GM12874 (cell line): ENCODE measurements at regions not wholly inside any gene's neighbourhood (a gene's known extent, or its start where the extent isn't known, plus 50 kb on each side); places are given as distances from the start of the nearest gene placed in this dataset.
A peak's percentile ranks its signal among the peaks of the same experiment; 100 is the strongest.

Experiments used
- CTCF ChIP-seq: IDR thresholded peaks from 2 replicates; pipeline ENCODE4 v1.5.1; 2011; ENCODE audit warnings: low read depth, mild to moderate bottlenecking, control low read depth, low read length, moderate library complexity; ENCODE audit not compliant: insufficient read depth

- TF ChIP-seq CTCF: no peak
These were observed 1178.0 kb downstream of the JRKL start for GRCh38 chr11:97567801-97568200.

GRCh38 chr11:97570636-97571035 is 1180.8 kb downstream of the JRKL start:
- TF ChIP-seq CTCF: no peak

- no peak for TF ChIP-seq CTCF
These were observed 1185.3 kb downstream of the JRKL start for GRCh38 chr11:97574976-97575665.

DNA sequence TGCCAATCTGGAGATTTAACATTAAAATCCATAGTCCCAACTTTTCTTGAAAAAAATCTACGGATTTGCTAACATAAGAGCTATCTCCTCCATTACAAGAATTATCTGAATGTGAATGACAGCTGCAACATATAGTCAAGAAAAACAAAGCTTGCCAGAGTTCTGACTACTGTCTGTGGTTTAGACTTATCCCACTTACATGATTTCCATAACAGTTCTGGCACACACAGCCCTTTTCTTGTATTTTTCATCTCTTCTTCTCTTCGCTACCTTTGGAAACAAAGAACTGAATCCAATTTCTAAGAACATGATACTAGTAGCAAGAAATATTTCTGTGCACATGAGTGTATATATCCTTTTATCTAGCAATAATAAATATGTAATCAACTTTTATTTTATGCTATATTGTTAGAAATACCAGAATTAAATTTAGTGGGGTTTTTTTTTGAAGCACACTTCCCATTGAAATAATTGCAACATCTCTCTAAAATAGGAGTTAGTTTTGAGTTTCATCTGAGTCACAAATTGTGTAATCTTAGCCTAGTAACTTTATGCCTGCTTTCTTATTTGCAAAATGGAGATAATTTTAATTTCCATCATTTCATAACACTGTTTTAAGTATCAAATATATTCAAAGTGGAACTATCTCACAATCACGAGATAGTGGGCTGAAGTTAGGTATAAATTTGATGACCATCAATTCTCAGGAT is 1217.6 kb downstream of the JRKL start:
- no peak for TF ChIP-seq CTCF

DNA sequence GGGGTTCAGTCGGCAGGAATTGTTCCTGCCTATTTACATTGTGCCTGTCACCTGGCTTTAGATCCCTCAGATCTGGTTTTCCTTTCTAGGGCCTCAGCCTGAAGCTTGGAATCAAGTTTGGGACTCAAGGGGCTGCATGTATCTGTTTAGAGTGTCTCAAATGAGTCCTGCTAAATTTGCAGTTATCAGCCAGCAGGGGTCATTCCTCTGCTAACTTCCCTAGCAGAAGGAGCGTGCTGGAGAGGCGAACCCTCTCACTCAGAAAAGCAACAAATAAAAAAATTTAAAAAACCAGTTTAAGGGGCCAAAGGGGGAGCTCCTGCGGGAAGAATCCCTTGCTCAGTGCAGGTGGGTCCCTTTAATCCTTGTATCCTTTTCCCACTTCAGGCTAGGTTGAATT is 1220.2 kb downstream of the JRKL start:
- TF ChIP-seq CTCF: 0 out of 2 replicates have a peak, but pooled peaks have one; percentile 2

GRCh38 chr11:97610854-97611253 is 1221.0 kb downstream of the JRKL start:
- TF ChIP-seq CTCF: 0 out of 2 replicates have a peak, but pooled peaks have one; percentile 11

DNA sequence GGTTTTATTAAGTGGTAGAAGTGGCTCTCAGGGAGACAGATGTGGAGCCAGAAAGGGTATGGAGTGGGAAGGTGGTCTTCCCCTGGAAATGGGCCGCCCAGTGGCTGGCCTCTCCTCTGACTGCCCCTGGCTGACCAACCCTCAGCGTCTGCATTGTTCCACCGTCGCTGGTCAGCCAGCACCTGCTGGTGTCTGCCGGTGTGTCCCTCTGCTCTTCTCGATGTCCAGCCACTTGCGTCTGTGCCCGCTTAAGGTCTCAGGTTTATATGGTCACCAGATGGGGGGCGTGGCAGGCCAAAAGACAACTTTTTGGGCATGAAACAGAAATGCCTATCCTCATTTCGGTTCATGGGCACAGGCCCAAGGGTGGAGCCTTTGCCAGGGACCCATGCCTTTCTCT is 1221.5 kb downstream of the JRKL start:
- no peak for TF ChIP-seq CTCF
